ENCODE measurements at regions not wholly inside any gene's neighbourhood (a gene's known extent, or its start where the extent isn't known, plus 50 kb on each side); places are given as distances from the start of the nearest gene placed in this dataset.
"Not testable (repeated sequence)": the region's sequence is repeated elsewhere in the genome, so short reads cannot be mapped to it uniquely, and the experiment has no call there.

DNA sequence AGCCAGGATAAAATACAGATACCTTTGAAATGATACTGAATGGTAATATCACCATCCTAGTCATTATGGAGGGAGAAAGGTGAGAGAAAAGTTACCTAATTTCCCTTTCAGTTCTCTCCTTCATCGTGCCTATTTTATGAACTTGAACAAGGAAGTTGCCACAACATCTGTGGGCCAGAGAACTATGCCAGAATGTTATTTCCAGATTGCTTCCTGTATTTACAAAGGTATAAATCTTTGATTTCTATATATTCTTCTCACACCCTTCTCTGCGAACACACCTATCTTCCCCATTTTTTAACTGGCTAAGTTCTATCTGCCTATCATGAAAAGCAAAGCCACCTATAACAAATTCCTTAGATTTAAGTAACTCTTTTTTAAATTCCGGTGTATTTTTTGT is 163.6 kb upstream of the GRM7 start:
- H3K4me1 ChIP-seq (ENCODE audit: control insufficient read depth, insufficient read depth, low read length): no peaks in the 10 kb centered on the region
- H3K9me3 ChIP-seq (ENCODE audit: control insufficient read depth, insufficient read depth, low read length): no peaks in the 10 kb centered on the region
- no peaks in the 10 kb centered on the region for H3K27me3 ChIP-seq (ENCODE audit: control insufficient read depth, insufficient read depth, low read length)
- no peak overlapping the region for H3K4me3 ChIP-seq (ENCODE audit: low read depth, low read length)
- no peak overlapping the region for H3K9ac ChIP-seq (ENCODE audit: low read depth, low read length)
- H3K36me3 ChIP-seq (ENCODE audit: control insufficient read depth, insufficient read depth, low read length): no peaks in the 10 kb centered on the region

GRCh38 chr3:6697722-6698121 is 163.2 kb upstream of the GRM7 start:
- Histone ChIP-seq H3K9ac (ENCODE audit: low read depth, low read length) (no peak overlapping the region), H3K4me1 (ENCODE audit: control insufficient read depth, insufficient read depth, low read length) (no peaks in the 10 kb centered on the region), H3K36me3 (ENCODE audit: control insufficient read depth, insufficient read depth, low read length) (no peaks in the 10 kb centered on the region), H3K9me3 (ENCODE audit: control insufficient read depth, insufficient read depth, low read length) (no peaks in the 10 kb centered on the region), H3K4me3 (ENCODE audit: low read depth, low read length) (no peak overlapping the region), H3K27me3 (ENCODE audit: control insufficient read depth, insufficient read depth, low read length) (no peaks in the 10 kb centered on the region)

DNA sequence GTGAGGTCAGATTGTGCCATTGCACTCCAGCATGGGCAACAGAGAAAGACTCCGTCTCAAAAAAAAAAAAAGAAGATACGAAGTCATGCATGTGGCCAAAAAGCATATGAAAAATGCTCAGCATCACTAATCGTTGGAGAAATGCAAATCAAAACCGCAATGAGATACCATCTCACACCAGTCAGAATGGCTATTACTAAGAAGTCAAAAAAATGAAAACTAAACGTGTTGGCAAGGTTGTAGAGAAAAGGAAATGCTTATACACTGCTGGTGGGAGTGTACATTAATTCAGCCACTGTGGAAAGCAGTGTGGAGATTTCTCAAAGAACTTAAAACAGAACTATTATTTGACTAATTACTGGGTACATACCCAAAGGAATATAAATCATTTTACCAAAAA is 156.1 kb upstream of the GRM7 start:
- not testable (repeated sequence) for H3K9ac ChIP-seq (ENCODE audit: low read depth, low read length); H3K27me3 ChIP-seq (ENCODE audit: control insufficient read depth, insufficient read depth, low read length); H3K9me3 ChIP-seq (ENCODE audit: control insufficient read depth, insufficient read depth, low read length); H3K36me3 ChIP-seq (ENCODE audit: control insufficient read depth, insufficient read depth, low read length); H3K4me3 ChIP-seq (ENCODE audit: low read depth, low read length); H3K4me1 ChIP-seq (ENCODE audit: control insufficient read depth, insufficient read depth, low read length)

- Histone ChIP-seq H3K4me3 (ENCODE audit: low read depth, low read length) (no peak overlapping the region), H3K9ac (ENCODE audit: low read depth, low read length) (no peak overlapping the region), H3K9me3 (ENCODE audit: control insufficient read depth, insufficient read depth, low read length) (no peaks in the 10 kb centered on the region), H3K27me3 (ENCODE audit: control insufficient read depth, insufficient read depth, low read length) (no peaks in the 10 kb centered on the region), H3K4me1 (ENCODE audit: control insufficient read depth, insufficient read depth, low read length) (no peaks in the 10 kb centered on the region), H3K36me3 (ENCODE audit: control insufficient read depth, insufficient read depth, low read length) (no peaks in the 10 kb centered on the region)
These were observed 154.1 kb upstream of the GRM7 start for GRCh38 chr3:6706777-6707176.

GRCh38 chr3:6709178-6709577 is 151.7 kb upstream of the GRM7 start:
- Histone ChIP-seq H3K4me3 (ENCODE audit: low read depth, low read length) (no peak overlapping the region), H3K4me1 (ENCODE audit: control insufficient read depth, insufficient read depth, low read length) (no peaks in the 10 kb centered on the region), H3K36me3 (ENCODE audit: control insufficient read depth, insufficient read depth, low read length) (no peaks in the 10 kb centered on the region), H3K27me3 (ENCODE audit: control insufficient read depth, insufficient read depth, low read length) (no peaks in the 10 kb centered on the region), H3K9me3 (ENCODE audit: control insufficient read depth, insufficient read depth, low read length) (no peaks in the 10 kb centered on the region), H3K9ac (ENCODE audit: low read depth, low read length) (no peak overlapping the region)

GRCh38 chr3:6714962-6715361 is 146.0 kb upstream of the GRM7 start:
- Histone ChIP-seq H3K9me3 (ENCODE audit: control insufficient read depth, insufficient read depth, low read length) (no peaks in the 10 kb centered on the region), H3K27me3 (ENCODE audit: control insufficient read depth, insufficient read depth, low read length) (no peaks in the 10 kb centered on the region), H3K4me3 (ENCODE audit: low read depth, low read length) (no peak overlapping the region), H3K36me3 (ENCODE audit: control insufficient read depth, insufficient read depth, low read length) (no peaks in the 10 kb centered on the region), H3K9ac (ENCODE audit: low read depth, low read length) (no peak overlapping the region), H3K4me1 (ENCODE audit: control insufficient read depth, insufficient read depth, low read length) (no peaks in the 10 kb centered on the region)

DNA sequence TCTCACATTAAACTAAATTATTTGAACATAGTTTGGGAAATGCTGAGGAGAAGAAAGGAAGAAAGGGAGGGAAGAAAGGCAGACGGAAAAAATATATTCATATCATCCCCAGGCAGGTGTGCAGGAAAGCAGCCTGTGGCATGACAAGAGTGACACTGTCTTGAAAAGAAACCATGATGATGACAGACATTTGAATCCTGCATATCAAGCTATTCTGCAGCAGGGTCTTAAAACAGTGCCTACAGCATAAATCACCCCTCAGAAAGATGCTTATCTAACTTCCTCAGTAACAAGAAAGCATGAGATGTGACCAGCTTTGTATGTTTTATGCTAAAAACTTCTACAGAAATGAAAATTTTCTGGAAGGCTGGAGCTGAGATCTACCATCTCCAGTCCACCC is 144.5 kb upstream of the GRM7 start:
- Histone ChIP-seq H3K4me1 (ENCODE audit: control insufficient read depth, insufficient read depth, low read length) (no peaks in the 10 kb centered on the region), H3K4me3 (ENCODE audit: low read depth, low read length) (no peak overlapping the region), H3K9ac (ENCODE audit: low read depth, low read length) (no peak overlapping the region), H3K9me3 (ENCODE audit: control insufficient read depth, insufficient read depth, low read length) (no peaks in the 10 kb centered on the region), H3K27me3 (ENCODE audit: control insufficient read depth, insufficient read depth, low read length) (no peaks in the 10 kb centered on the region), H3K36me3 (ENCODE audit: control insufficient read depth, insufficient read depth, low read length) (no peaks in the 10 kb centered on the region)

DNA sequence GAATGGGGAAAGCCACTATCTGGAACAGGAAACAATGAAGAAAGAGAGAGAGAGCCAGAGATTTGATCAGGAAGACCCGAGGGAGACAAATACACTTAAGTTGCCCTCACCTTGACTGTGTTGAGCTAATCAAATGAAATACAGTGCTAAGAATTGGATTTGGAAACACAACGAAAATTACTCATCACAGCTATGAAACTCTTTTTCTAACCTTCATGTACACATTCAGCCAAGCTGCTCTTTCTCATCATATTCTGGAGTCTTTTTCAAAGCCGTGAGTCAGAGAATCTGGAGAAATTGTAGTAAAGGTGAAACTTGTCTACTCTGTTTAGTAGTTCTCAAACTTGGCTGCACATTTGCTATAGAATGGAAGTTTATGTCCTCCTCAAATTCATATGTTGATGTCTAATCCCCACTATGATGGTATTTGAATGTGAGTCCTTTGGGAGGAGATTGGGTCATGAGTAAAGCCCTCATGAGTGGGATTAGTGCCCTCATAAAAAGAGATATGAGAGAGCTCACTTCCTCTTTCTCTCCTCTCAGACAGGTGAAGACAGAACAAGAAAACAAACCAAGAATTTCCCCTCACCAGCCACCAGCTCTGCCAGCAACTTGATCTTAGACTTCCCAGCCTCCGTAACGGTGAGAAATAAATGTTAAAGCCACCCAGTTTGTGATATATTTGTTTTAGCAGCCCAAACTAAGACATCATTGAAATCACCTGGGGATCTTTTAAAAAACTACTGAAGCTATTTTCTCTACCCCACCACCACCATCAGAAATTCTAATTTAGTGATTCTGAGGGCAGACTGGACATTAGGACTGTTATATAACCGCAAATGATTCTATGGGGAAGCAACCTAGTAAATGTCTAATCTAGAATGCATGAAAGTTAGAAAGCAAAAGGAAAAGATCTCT is 143.6 kb upstream of the GRM7 start:
- Histone ChIP-seq H3K36me3 (ENCODE audit: control insufficient read depth, insufficient read depth, low read length) (no peaks in the 10 kb centered on the region), H3K9ac (ENCODE audit: low read depth, low read length) (no peak overlapping the region), H3K4me3 (ENCODE audit: low read depth, low read length) (no peak overlapping the region), H3K4me1 (ENCODE audit: control insufficient read depth, insufficient read depth, low read length) (no peaks in the 10 kb centered on the region), H3K9me3 (ENCODE audit: control insufficient read depth, insufficient read depth, low read length) (no peaks in the 10 kb centered on the region), H3K27me3 (ENCODE audit: control insufficient read depth, insufficient read depth, low read length) (no peaks in the 10 kb centered on the region)

GRCh38 chr3:6719999-6720398 is 140.9 kb upstream of the GRM7 start:
- H3K9me3 ChIP-seq (ENCODE audit: control insufficient read depth, insufficient read depth, low read length): no peaks in the 10 kb centered on the region
- H3K9ac ChIP-seq (ENCODE audit: low read depth, low read length): no peak overlapping the region
- no peak overlapping the region for H3K4me3 ChIP-seq (ENCODE audit: low read depth, low read length)
- no peaks in the 10 kb centered on the region for H3K36me3 ChIP-seq (ENCODE audit: control insufficient read depth, insufficient read depth, low read length)
- no peaks in the 10 kb centered on the region for H3K4me1 ChIP-seq (ENCODE audit: control insufficient read depth, insufficient read depth, low read length)
- H3K27me3 ChIP-seq (ENCODE audit: control insufficient read depth, insufficient read depth, low read length): no peaks in the 10 kb centered on the region

DNA sequence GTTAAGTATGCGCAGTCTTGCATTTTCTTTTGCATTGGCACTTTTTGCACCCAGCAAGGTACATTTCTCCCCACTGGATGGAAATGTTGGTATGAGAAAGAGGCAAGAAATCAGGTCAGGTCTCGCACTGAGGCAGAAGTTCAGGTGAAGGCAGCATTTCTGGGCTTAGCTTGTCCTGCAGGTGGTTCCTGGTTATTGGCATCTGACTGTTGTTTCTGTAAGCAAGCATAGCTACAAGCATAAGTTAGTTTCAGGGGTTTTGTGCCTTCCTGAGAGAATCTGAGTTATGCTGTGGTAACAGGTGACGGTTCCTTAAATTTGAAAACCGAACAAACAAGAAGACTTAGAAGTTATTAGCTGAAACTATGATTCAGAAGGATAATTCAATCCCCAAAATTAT is 139.4 kb upstream of the GRM7 start:
- H3K9me3 ChIP-seq (ENCODE audit: control insufficient read depth, insufficient read depth, low read length): no peaks in the 10 kb centered on the region
- H3K27me3 ChIP-seq (ENCODE audit: control insufficient read depth, insufficient read depth, low read length): no peaks in the 10 kb centered on the region
- no peak overlapping the region for H3K9ac ChIP-seq (ENCODE audit: low read depth, low read length)
- no peaks in the 10 kb centered on the region for H3K4me1 ChIP-seq (ENCODE audit: control insufficient read depth, insufficient read depth, low read length)
- no peak overlapping the region for H3K4me3 ChIP-seq (ENCODE audit: low read depth, low read length)
- H3K36me3 ChIP-seq (ENCODE audit: control insufficient read depth, insufficient read depth, low read length): no peaks in the 10 kb centered on the region

DNA sequence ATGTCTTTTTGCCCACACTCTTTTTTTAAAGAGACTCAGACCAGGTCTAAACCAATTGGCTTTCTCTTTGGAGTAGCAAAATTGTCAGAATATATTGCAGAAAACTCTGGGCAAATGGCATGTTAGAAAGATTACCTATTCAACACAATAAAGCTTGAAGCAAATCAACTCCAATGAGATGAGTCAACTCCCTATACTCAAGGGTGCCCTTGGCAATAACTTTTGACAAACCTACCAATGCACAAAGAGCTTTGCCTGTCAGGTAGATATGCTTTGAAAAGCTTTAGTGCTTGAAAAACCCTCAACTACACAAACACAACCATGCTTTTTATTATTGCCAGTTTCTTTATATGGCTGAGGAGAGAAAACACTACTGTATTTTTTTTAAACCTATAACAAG is 137.7 kb upstream of the GRM7 start:
- Histone ChIP-seq H3K27me3 (ENCODE audit: control insufficient read depth, insufficient read depth, low read length) (no peaks in the 10 kb centered on the region), H3K4me1 (ENCODE audit: control insufficient read depth, insufficient read depth, low read length) (no peaks in the 10 kb centered on the region), H3K36me3 (ENCODE audit: control insufficient read depth, insufficient read depth, low read length) (no peaks in the 10 kb centered on the region), H3K9me3 (ENCODE audit: control insufficient read depth, insufficient read depth, low read length) (no peaks in the 10 kb centered on the region), H3K4me3 (ENCODE audit: low read depth, low read length) (no peak overlapping the region), H3K9ac (ENCODE audit: low read depth, low read length) (no peak overlapping the region)

DNA sequence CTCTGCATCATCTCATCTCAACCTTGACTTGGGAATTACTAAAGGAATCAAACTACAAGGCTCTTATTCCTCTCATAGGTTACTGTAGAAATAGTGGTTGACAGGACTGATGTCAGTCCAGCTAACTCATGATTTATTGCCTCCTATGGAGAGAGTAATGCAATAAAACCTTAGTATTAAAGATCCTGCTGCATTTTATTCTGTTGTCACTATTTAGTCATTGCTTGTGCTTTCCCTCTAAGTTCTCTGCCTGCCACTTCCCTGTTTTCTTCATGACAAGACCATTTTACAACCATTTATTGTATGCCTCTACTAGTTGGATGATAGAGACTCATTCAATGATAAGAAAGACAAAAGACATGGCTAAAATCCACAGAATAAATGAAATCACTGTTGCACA is 134.1 kb upstream of the GRM7 start:
- no peaks in the 10 kb centered on the region for H3K36me3 ChIP-seq (ENCODE audit: control insufficient read depth, insufficient read depth, low read length)
- no peak overlapping the region for H3K4me3 ChIP-seq (ENCODE audit: low read depth, low read length)
- H3K27me3 ChIP-seq (ENCODE audit: control insufficient read depth, insufficient read depth, low read length): no peaks in the 10 kb centered on the region
- no peaks in the 10 kb centered on the region for H3K4me1 ChIP-seq (ENCODE audit: control insufficient read depth, insufficient read depth, low read length)
- H3K9me3 ChIP-seq (ENCODE audit: control insufficient read depth, insufficient read depth, low read length): no peaks in the 10 kb centered on the region
- H3K9ac ChIP-seq (ENCODE audit: low read depth, low read length): no peak overlapping the region
